Astrocyte (in vitro differentiated cells and primary cell): ENCODE measurements at regions not wholly inside any gene's neighbourhood (a gene's known extent, or its start where the extent isn't known, plus 50 kb on each side); places are given as distances from the start of the nearest gene placed in this dataset.

Experiments
- DNase-seq: peaks from one replicate; pipeline ENCODE4 v3.0.0-alpha.2; 2010; ENCODE audit warnings: low read depth
- FAIRE-seq: peaks from 2 replicates; lab custom pipeline; 2011; peaks lifted over from hg19 to GRCh38; lab: Jason Lieb, UNC
- H2AFZ ChIP-seq: 2 replicates; pipeline ENCODE4 v1.6.0; 2012; ENCODE audit warnings: low read depth, low read length, inconsistent platforms
- H3K27ac ChIP-seq: 2 replicates; pipeline ENCODE4 v1.5.1; 2011; ENCODE audit warnings: low read depth, low read length, inconsistent platforms
- H3K27me3 ChIP-seq: 2 replicates; pipeline ENCODE4 v1.6.0; 2011; ENCODE audit warnings: low read length, inconsistent platforms; ENCODE audit not compliant: insufficient read depth
- H3K36me3 ChIP-seq: 2 replicates; pipeline ENCODE4 v1.5.1; 2011; ENCODE audit warnings: low read length, inconsistent platforms; ENCODE audit not compliant: insufficient read depth
- H3K4me1 ChIP-seq: 2 replicates; pipeline ENCODE4 v1.5.1; 2011; ENCODE audit warnings: low read length, inconsistent platforms; ENCODE audit not compliant: insufficient read depth
- H3K4me2 ChIP-seq: 2 replicates; pipeline ENCODE4 v1.6.0; 2012; ENCODE audit warnings: low read length, inconsistent platforms
- H3K4me3 ChIP-seq: 2 replicates; pipeline ENCODE4 v1.5.1; 2011; ENCODE audit warnings: low read depth, mild to moderate bottlenecking, low read length, inconsistent platforms; ENCODE audit not compliant: insufficient read depth
- H3K79me2 ChIP-seq: 2 replicates; pipeline ENCODE4 v1.6.0; 2012; ENCODE audit warnings: mild to moderate bottlenecking, low read length, inconsistent platforms; ENCODE audit not compliant: insufficient read depth
- H3K9ac ChIP-seq: 2 replicates; pipeline ENCODE4 v1.6.0; 2012; ENCODE audit warnings: mild to moderate bottlenecking, low read length, inconsistent platforms
- H3K9me3 ChIP-seq: 2 replicates; pipeline ENCODE4 v1.5.1; 2012; ENCODE audit warnings: low read depth, mild to moderate bottlenecking, low read length, inconsistent platforms; ENCODE audit not compliant: insufficient read depth
- H4K20me1 ChIP-seq: 2 replicates; pipeline ENCODE4 v1.6.0; 2012; ENCODE audit warnings: low read length, inconsistent platforms; ENCODE audit not compliant: insufficient read depth
- H3K27ac Mint-ChIP-seq: one replicate; pipeline ENCODE4 v1.8.0; 2021; ENCODE audit warnings: mild to moderate bottlenecking, mixed read lengths; ENCODE audit not compliant: unreplicated experiment
- H3K27me3 Mint-ChIP-seq: one replicate; pipeline ENCODE4 v1.8.0; 2021; ENCODE audit warnings: low read depth, mixed read lengths; ENCODE audit not compliant: unreplicated experiment
- H3K36me3 Mint-ChIP-seq: one replicate; pipeline ENCODE4 v1.8.0; 2021; ENCODE audit warnings: low read depth, mixed read lengths; ENCODE audit not compliant: unreplicated experiment
- H3K4me1 Mint-ChIP-seq: one replicate; pipeline ENCODE4 v1.8.0; 2021; ENCODE audit warnings: low read depth, mixed read lengths; ENCODE audit not compliant: unreplicated experiment
- H3K4me3 Mint-ChIP-seq: one replicate; pipeline ENCODE4 v1.8.0; 2021; ENCODE audit warnings: mild to moderate bottlenecking, moderate library complexity, mixed read lengths; ENCODE audit not compliant: unreplicated experiment
- H3K9me3 Mint-ChIP-seq: one replicate; pipeline ENCODE4 v1.8.0; 2021; ENCODE audit warnings: mild to moderate bottlenecking, mixed read lengths; ENCODE audit not compliant: unreplicated experiment
- CTCF ChIP-seq: IDR thresholded peaks from 2 replicates; pipeline ENCODE4 v1.5.1; 2011; ENCODE audit warnings: low read depth, mild to moderate bottlenecking, inconsistent platforms, low read length, moderate library complexity; ENCODE audit not compliant: insufficient read depth
- EZH2 ChIP-seq: IDR thresholded peaks from 2 replicates; pipeline ENCODE4 v1.6.1; 2012; ENCODE audit warnings: mild to moderate bottlenecking, low read length, inconsistent platforms; ENCODE audit not compliant: insufficient read depth

- FAIRE-seq (no peak), DNase-seq (peak; percentile 23)
- Histone ChIP-seq H3K4me2 (no peak overlapping the region), H2AFZ (no peak overlapping the region), H3K27ac (no peak overlapping the region), H3K4me1 (peaks cover 17% of the 10 kb centered on the region), H3K79me2 (no peaks in the 10 kb centered on the region), H3K4me3 (no peak overlapping the region), H3K9ac (no peak overlapping the region), H4K20me1 (no peaks in the 10 kb centered on the region), H3K9me3 (no peaks in the 10 kb centered on the region), H3K27me3 (no peaks in the 10 kb centered on the region), H3K36me3 (no peaks in the 10 kb centered on the region)
- peak overlapping the region; percentile 49 for H3K27ac Mint-ChIP-seq
- H3K4me1 Mint-ChIP-seq, result peaks cover 23% of the 10 kb centered on the region
- TF ChIP-seq CTCF (no peak), EZH2 (no peak)
- H3K27me3 Mint-ChIP-seq, result no peaks in the 10 kb centered on the region
- H3K36me3 Mint-ChIP-seq, result no peaks in the 10 kb centered on the region
- no peaks in the 10 kb centered on the region for H3K9me3 Mint-ChIP-seq
- no peak overlapping the region for H3K4me3 Mint-ChIP-seq
Observed at GRCh38 chr18:73613706-73614340, 533.8 kb downstream of the FBXO15 start.

- Histone ChIP-seq H3K27me3 (no peaks in the 10 kb centered on the region), H3K4me2 (no peak overlapping the region), H3K4me3 (no peak overlapping the region), H3K9ac (no peak overlapping the region), H3K4me1 (no peaks in the 10 kb centered on the region), H3K27ac (no peak overlapping the region), H3K36me3 (no peaks in the 10 kb centered on the region), H2AFZ (no peak overlapping the region), H3K9me3 (no peaks in the 10 kb centered on the region), H4K20me1 (no peaks in the 10 kb centered on the region), H3K79me2 (no peaks in the 10 kb centered on the region)
- TF ChIP-seq CTCF (no peak), EZH2 (no peak)
- no peaks in the 10 kb centered on the region for H3K36me3 Mint-ChIP-seq
- DNase-seq (no peak), FAIRE-seq (no peak)
- no peaks in the 10 kb centered on the region for H3K4me1 Mint-ChIP-seq
- H3K27me3 Mint-ChIP-seq, result no peaks in the 10 kb centered on the region
- peaks cover 2% of the 10 kb centered on the region for H3K9me3 Mint-ChIP-seq
- H3K27ac Mint-ChIP-seq, result no peak overlapping the region
- no peak overlapping the region for H3K4me3 Mint-ChIP-seq
Observed at GRCh38 chr18:73597832-73598615, 549.6 kb downstream of the FBXO15 start.

GRCh38 chr18:73594749-73595148 is 552.9 kb downstream of the FBXO15 start:
- Histone ChIP-seq H3K27me3 (no peaks in the 10 kb centered on the region), H4K20me1 (no peaks in the 10 kb centered on the region), H3K27ac (no peak overlapping the region), H3K9ac (no peak overlapping the region), H3K4me3 (no peak overlapping the region), H3K9me3 (no peaks in the 10 kb centered on the region), H3K4me2 (no peak overlapping the region), H3K36me3 (no peaks in the 10 kb centered on the region), H2AFZ (no peak overlapping the region), H3K79me2 (no peaks in the 10 kb centered on the region), H3K4me1 (no peaks in the 10 kb centered on the region)
- Mint-ChIP-seq H3K4me1 (no peaks in the 10 kb centered on the region), H3K36me3 (no peaks in the 10 kb centered on the region), H3K27ac (no peak overlapping the region), H3K27me3 (no peaks in the 10 kb centered on the region), H3K9me3 (peaks cover 2% of the 10 kb centered on the region), H3K4me3 (no peak overlapping the region)
- TF ChIP-seq EZH2 (no peak), CTCF (no peak)
- FAIRE-seq, result no peak
- peak; percentile 33 for DNase-seq
